ENCODE measurements at regions not wholly inside any gene's neighbourhood (a gene's known extent, or its start where the extent isn't known, plus 50 kb on each side); places are given as distances from the start of the nearest gene placed in this dataset.

- DNase-seq (ENCODE audit: low read depth in 1 of 2, low spot score in 1 of 2), result peak in 1 of 2 donors; percentile 9
Observed at GRCh38 chr14:34931206-34931605, 51.6 kb upstream of the SRP54 start.

GRCh38 chr14:34930591-34931091 lies 52.2 kb upstream of the SRP54 start:
- no peak for DNase-seq (ENCODE audit: low read depth in 1 of 2, low spot score in 1 of 2)

- no peak for DNase-seq (ENCODE audit: low read depth in 1 of 2, low spot score in 1 of 2)
Observed at GRCh38 chr14:34926552-34926951, 51.4 kb upstream of the BAZ1A start.
